ENCODE measurements at regions not wholly inside any gene's neighbourhood (a gene's known extent, or its start where the extent isn't known, plus 50 kb on each side); places are given as distances from the start of the nearest gene placed in this dataset.

DNA sequence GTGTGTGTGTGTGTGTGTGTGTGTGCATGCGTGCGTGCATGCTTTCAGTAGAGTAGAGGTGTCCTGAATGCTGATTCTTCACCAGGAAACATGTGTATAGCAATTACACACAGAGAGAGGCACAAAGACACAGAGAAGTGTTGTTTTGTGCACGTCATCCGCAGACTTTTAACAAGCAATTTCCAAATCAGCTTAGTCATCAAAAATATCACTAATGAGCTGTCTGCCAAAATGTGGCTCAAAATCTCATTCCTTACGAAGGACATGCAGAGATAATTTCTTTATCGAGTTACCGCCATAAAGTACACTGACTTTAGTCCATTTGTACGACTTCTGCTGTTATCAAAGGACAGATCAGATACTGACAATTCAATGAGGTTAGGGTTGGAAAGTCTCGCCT lies 274.9 kb upstream of the RARB start:
- Histone ChIP-seq H3K4me3 (ENCODE audit: low read length) (no peak overlapping the region), H3K27ac (ENCODE audit: low read length) (no peak overlapping the region), H3K4me1 (ENCODE audit: control insufficient read depth, insufficient read depth, low read length) (no peaks in the 10 kb centered on the region), H3K9me3 (ENCODE audit: control insufficient read depth, low read length) (no peaks in the 10 kb centered on the region), H3K27me3 (ENCODE audit: control insufficient read depth, insufficient read depth) (no peaks in the 10 kb centered on the region)
- DNase-seq = no peak
- intact Hi-C loops (cut with DNase I) = loop anchor here in 1 of 4 donors (10.0 kb wide), 1 partner anchor 98 kb away; no protein-coding TSS in a partner anchor
- ATAC-seq = no peak
- WGBS = 79% methylated on average over 9 of the region's 9 CpGs

DNA sequence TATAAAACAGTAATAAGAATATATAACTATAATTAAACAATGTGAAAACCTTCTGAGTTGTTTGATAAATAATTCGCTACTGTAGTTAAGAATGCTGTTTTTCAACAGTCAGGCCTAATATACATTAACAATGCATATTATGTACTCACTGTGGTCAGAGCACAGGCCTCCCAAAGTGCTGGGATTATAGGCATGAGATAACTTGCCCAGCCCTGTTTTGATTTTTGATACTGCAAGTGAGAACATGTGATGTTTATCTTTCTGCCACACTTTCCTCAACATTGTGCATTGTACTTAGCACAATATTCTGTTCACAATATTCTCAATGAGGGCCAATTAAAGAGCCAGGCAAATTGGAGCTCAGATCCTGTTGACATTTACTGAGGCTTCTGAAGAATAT lies 274.5 kb upstream of the RARB start:
- Histone ChIP-seq H3K4me1 (ENCODE audit: control insufficient read depth, insufficient read depth, low read length) (no peaks in the 10 kb centered on the region), H3K9me3 (ENCODE audit: control insufficient read depth, low read length) (no peaks in the 10 kb centered on the region), H3K27ac (ENCODE audit: low read length) (no peak overlapping the region), H3K4me3 (ENCODE audit: low read length) (no peak overlapping the region), H3K27me3 (ENCODE audit: control insufficient read depth, insufficient read depth) (no peaks in the 10 kb centered on the region)
- WGBS = 100% methylated on average over 1 of the region's 1 CpG
- ATAC-seq (no peak), DNase-seq (no peak)
- intact Hi-C loops (cut with DNase I) = loop anchor here in 1 of 4 donors (10.0 kb wide), 1 partner anchor 99 kb away; no protein-coding TSS in a partner anchor

DNA sequence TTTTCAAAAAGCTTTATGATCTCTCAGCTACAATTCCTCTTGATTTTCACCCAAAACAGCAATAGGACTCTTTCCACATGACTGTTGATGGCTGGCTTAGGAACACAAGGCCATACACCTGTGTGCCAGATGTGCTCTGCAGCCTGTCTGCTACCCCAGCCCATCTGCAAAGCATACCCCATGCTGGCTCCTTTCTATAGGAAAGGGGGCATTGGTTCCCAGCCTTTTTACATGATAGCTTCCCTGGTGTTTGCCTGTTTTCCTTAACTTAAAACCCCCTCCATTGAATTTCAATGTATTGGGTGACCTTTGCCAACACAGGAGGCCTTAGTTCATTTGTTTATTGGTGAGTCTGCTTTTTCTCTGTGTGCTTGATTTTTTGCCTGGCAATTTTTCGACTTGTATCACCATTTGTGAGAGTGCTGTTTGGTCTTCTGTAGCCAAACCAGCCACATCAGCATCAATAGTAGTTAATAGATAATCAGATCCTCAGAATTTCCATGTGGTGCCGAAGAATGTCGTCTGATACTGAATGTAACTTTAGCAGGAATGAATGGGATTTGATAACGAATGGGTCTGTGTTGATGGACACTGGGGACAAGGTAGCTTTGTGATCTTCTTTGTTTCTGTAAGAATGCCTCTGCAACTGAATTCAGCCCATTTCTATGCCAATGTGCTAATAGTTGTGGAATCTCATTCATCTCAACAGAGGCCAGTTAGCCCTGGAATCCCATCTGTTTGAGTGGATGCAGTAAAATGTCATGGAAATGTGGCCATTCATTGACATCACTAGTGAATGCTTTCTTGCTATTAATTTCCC lies 272.2 kb upstream of the RARB start:
- Histone ChIP-seq H3K9me3 (ENCODE audit: control insufficient read depth, low read length) (no peaks in the 10 kb centered on the region), H3K27ac (ENCODE audit: low read length) (no peak overlapping the region), H3K4me1 (ENCODE audit: control insufficient read depth, insufficient read depth, low read length) (no peaks in the 10 kb centered on the region), H3K27me3 (ENCODE audit: control insufficient read depth, insufficient read depth) (no peaks in the 10 kb centered on the region), H3K4me3 (ENCODE audit: low read length) (no peak overlapping the region)
- DNase-seq (no peak), ATAC-seq (no peak)
- 63% methylated on average over 4 of the region's 4 CpGs for WGBS
- intact Hi-C loops (cut with DNase I) = loop anchor here in 1 of 4 donors (10.0 kb wide), 1 partner anchor 101 kb away; no protein-coding TSS in a partner anchor

DNA sequence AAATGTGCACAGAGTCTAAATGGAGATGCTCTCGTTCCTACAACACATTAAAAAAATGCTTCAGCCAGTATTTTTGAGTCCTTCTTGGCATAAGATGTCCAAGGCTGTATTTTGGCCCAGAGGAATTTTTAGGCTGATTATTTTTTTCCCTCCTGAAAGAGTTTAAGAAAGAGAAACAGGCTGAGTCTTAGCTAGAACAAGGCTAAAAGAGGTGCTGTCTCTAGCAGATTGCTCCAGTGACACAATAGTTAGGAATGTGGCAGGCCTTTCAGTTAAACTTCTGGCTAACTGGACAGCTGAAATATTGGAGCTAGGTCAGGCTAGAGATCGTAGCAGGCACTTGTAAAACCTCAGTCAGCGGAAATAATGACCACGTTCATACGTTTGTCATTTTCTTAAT lies 271.4 kb upstream of the RARB start:
- Histone ChIP-seq H3K9me3 (ENCODE audit: control insufficient read depth, low read length) (no peaks in the 10 kb centered on the region), H3K27me3 (ENCODE audit: control insufficient read depth, insufficient read depth) (no peaks in the 10 kb centered on the region), H3K27ac (ENCODE audit: low read length) (no peak overlapping the region), H3K4me3 (ENCODE audit: low read length) (no peak overlapping the region), H3K4me1 (ENCODE audit: control insufficient read depth, insufficient read depth, low read length) (no peaks in the 10 kb centered on the region)
- WGBS = 36% methylated on average over 5 of the region's 5 CpGs
- peak; percentile 93 to 95 for ATAC-seq
- DNase-seq = no peak
- intact Hi-C loops (cut with DNase I) = loop anchor here in 1 of 4 donors (10.0 kb wide), 1 partner anchor 102 kb away; no protein-coding TSS in a partner anchor

DNA sequence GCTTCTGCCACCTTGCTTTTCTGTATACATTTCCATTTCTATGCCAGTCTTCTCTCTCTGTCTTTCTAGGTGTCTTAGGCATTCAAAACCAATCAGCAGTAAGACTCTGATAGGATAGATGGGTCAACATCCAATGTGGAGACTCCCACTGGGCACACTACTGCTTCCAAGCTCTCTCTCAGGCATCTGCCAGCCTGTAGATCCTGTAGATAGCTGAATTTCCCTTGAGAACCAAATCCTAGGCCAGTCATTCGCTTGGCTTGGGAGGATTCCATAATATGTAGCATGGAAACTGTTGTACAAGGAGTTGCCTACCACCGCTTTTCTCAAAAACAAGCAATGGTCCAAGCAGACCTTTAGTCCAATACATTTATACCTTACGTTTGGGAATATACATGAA lies 262.8 kb upstream of the RARB start:
- DNase-seq = no peak
- Histone ChIP-seq H3K4me3 (ENCODE audit: low read length) (no peak overlapping the region), H3K27me3 (ENCODE audit: control insufficient read depth, insufficient read depth) (no peaks in the 10 kb centered on the region), H3K9me3 (ENCODE audit: control insufficient read depth, low read length) (no peaks in the 10 kb centered on the region), H3K27ac (ENCODE audit: low read length) (no peak overlapping the region), H3K4me1 (ENCODE audit: control insufficient read depth, insufficient read depth, low read length) (no peaks in the 10 kb centered on the region)
- intact Hi-C loops (cut with DNase I) = no loop called here
- no peak for ATAC-seq
- WGBS = 95% methylated on average over 3 of the region's 3 CpGs

DNA sequence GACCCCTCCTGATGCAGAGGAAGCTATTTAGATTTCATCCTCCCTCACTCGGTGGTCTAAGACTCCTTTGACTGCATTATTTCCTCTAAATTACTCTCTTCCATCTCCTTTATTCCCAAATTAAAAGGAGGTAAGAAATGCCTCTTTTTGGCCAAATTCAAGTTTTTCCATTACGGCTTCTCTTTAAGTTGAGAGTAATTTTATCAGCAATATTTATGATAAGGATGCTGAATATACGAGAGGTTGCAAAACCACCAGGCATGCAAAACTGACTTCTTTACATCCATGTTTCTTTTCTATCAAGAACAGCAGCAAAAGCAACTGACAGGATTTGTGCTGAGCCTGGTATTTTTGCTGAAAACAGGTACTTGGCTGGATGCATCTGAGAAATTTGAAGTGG lies 262.0 kb upstream of the RARB start:
- no peak for DNase-seq
- H3K27me3 ChIP-seq (ENCODE audit: control insufficient read depth, insufficient read depth) = no peaks in the 10 kb centered on the region
- no peak for ATAC-seq
- H3K4me3 ChIP-seq (ENCODE audit: low read length) = no peak overlapping the region
- 68% methylated on average over 3 of the region's 3 CpGs for WGBS
- intact Hi-C loops (cut with DNase I) = no loop called here
- no peaks in the 10 kb centered on the region for H3K9me3 ChIP-seq (ENCODE audit: control insufficient read depth, low read length)
- H3K4me1 ChIP-seq (ENCODE audit: control insufficient read depth, insufficient read depth, low read length) = no peaks in the 10 kb centered on the region
- no peak overlapping the region for H3K27ac ChIP-seq (ENCODE audit: low read length)

DNA sequence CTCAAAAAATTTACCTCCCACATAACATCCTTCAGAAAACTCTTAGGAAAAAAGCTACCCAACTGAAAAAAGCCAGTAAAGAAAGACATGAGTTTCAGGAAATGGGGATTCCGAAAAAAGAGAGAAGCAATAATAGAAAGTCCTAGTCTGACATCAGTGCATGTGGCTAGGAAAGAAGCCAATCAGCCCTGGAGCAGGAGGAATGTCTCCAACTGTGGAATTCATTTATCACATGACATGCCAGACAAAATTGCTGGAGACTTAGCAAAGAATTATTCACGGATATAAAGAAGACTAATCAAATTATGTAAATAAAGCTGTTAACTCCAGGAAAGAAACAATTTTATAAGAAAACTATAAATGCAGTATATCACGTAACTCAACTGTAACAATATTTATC lies 258.9 kb upstream of the RARB start:
- no peak for ATAC-seq
- WGBS = 71% methylated on average over 3 of the region's 3 CpGs
- no peaks in the 10 kb centered on the region for H3K27me3 ChIP-seq (ENCODE audit: control insufficient read depth, insufficient read depth)

DNA sequence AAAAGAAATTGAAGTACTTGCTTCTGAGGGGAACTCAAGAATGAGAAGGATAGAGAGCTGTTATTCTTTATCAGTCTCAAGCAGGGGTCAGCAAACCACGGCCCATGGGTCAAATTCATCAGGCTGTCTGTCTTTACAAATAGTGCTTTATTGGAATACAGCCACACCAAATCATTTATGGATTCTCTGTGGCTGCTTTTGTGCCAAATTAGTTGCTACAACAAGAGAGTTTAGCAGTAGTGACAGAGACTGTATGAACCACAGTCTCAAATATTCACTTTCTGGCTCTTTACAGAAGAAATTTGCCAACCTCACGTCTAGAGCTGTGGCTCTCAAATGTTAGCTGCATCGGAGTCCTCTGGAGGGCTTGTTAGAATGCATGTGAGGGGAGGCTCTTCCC lies 258.0 kb upstream of the RARB start:
- Histone ChIP-seq H3K27ac (ENCODE audit: low read length) (no peak overlapping the region), H3K4me3 (ENCODE audit: low read length) (no peak overlapping the region), H3K4me1 (ENCODE audit: control insufficient read depth, insufficient read depth, low read length) (no peaks in the 10 kb centered on the region), H3K9me3 (ENCODE audit: control insufficient read depth, low read length) (no peaks in the 10 kb centered on the region), H3K27me3 (ENCODE audit: control insufficient read depth, insufficient read depth) (no peaks in the 10 kb centered on the region)
- 40% methylated on average over 3 of the region's 3 CpGs for WGBS
- DNase-seq (no peak), ATAC-seq (no peak)
- intact Hi-C loops (cut with DNase I) = loop anchor here in 1 of 4 donors (10.0 kb wide), 1 partner anchor 1005 kb away; no protein-coding TSS in a partner anchor

More for the DNA sequence above, 258.9 kb upstream of the RARB start:
- H3K4me3 ChIP-seq (ENCODE audit: low read length) = no peak overlapping the region
- no peaks in the 10 kb centered on the region for H3K9me3 ChIP-seq (ENCODE audit: control insufficient read depth, low read length)
- intact Hi-C loops (cut with DNase I) = no loop called here
- no peak overlapping the region for H3K27ac ChIP-seq (ENCODE audit: low read length)
- no peaks in the 10 kb centered on the region for H3K4me1 ChIP-seq (ENCODE audit: control insufficient read depth, insufficient read depth, low read length)
- DNase-seq = no peak

DNA sequence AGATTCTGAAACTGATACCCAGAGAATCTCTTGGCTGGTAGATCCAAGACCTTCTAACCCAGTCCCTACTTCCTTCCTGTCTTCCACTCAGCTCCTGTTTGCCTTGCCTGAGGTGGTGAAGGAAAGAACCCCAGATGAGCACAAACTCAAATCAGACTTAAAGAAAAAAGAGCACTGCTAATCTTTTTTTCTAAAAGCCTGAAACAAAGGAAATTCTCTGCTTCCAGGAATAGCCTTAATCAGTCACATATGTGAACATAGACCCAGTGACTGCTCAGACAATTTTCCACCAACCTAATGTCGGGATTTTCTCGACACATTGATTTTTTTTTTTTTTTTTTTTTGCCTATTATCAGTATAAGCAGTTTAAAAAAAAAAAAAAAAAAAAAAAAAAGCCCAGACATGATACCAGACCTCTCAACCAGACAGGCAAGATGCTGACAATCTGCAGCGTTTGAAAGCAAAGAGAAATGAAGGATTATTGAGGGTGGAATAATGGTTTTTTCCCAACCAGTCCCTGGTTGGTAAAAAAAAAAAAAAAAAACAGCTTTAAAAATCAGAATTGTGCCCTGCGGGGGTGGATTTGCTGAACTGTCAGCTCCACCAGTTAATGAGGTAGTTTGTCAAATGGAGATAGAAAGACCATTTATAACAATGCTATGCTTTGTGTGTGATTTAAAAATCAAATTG lies 256.8 kb upstream of the RARB start:
- Histone ChIP-seq H3K4me1 (ENCODE audit: control insufficient read depth, insufficient read depth, low read length) (no peaks in the 10 kb centered on the region), H3K27ac (ENCODE audit: low read length) (no peak overlapping the region), H3K27me3 (ENCODE audit: control insufficient read depth, insufficient read depth) (no peaks in the 10 kb centered on the region), H3K9me3 (ENCODE audit: control insufficient read depth, low read length) (no peaks in the 10 kb centered on the region), H3K4me3 (ENCODE audit: low read length) (no peak overlapping the region)
- WGBS = 71% methylated on average over 4 of the region's 4 CpGs
- intact Hi-C loops (cut with DNase I) = loop anchor here in 1 of 4 donors (10.0 kb wide), 1 partner anchor 1006 kb away; no protein-coding TSS in a partner anchor
- no peak for DNase-seq
- ATAC-seq = no peak

DNA sequence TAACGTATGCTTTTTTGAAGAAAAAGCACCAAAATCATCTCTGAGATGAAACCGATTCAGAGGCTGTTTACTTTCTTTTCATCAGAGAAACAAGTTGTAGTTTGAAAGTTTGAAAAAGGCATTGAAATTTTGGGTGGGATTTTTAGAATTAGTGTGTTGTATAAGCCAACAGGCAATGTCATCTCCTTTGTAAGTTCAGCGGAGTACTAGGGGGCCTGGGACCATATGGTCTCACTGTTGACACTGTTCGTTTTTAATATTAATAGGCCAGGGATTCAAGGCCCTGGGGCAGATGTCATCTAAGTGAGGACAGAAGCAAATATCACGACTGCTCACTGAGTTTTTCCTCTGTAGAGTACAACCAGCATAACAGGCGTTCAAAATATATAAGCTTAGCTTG lies 256.2 kb upstream of the RARB start:
- DNase-seq (no peak), ATAC-seq (no peak)
- H3K27me3 ChIP-seq (ENCODE audit: control insufficient read depth, insufficient read depth) = no peaks in the 10 kb centered on the region
- no peaks in the 10 kb centered on the region for H3K4me1 ChIP-seq (ENCODE audit: control insufficient read depth, insufficient read depth, low read length)
- 83% methylated on average over 6 of the region's 6 CpGs for WGBS
- intact Hi-C loops (cut with DNase I) = loop anchor here in 1 of 4 donors (10.0 kb wide), 1 partner anchor 1007 kb away; no protein-coding TSS in a partner anchor
- no peak overlapping the region for H3K4me3 ChIP-seq (ENCODE audit: low read length)
- H3K9me3 ChIP-seq (ENCODE audit: control insufficient read depth, low read length) = no peaks in the 10 kb centered on the region
- H3K27ac ChIP-seq (ENCODE audit: low read length) = no peak overlapping the region

DNA sequence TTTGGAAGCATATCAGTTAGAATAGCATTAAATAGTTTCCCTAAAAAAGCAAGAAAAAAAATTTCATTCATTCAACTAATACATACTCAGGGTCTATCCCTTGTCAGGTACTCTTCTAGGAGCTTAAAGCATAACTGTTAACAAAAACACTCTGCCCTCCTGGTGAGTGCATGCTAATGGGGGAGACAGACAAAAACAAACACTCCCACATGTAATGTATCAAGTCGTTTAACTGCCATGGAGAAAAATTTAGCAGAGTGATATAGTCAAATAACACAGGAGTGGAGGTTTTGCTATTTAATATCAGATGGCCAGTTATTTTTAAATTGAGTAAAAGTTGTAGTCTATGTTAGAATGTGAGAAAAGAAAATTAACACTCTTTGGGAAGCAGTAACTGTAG lies 254.5 kb upstream of the RARB start:
- Histone ChIP-seq H3K4me1 (ENCODE audit: control insufficient read depth, insufficient read depth, low read length) (no peaks in the 10 kb centered on the region), H3K4me3 (ENCODE audit: low read length) (no peak overlapping the region), H3K27ac (ENCODE audit: low read length) (no peak overlapping the region), H3K27me3 (ENCODE audit: control insufficient read depth, insufficient read depth) (no peaks in the 10 kb centered on the region), H3K9me3 (ENCODE audit: control insufficient read depth, low read length) (no peaks in the 10 kb centered on the region)
- intact Hi-C loops (cut with DNase I) = loop anchor here in 1 of 4 donors (10.0 kb wide), 1 partner anchor 1009 kb away; no protein-coding TSS in a partner anchor
- ATAC-seq (no peak), DNase-seq (no peak)
- WGBS = 27% methylated on average over 1 of the region's 1 CpG

Data from right cardiac atrium (tissue), 5 donors.